Fibroblast of villous mesenchyme (primary cell): ENCODE measurements at regions not wholly inside any gene's neighbourhood (a gene's known extent, or its start where the extent isn't known, plus 50 kb on each side); places are given as distances from the start of the nearest gene placed in this dataset.

ENCODE experiments used
- DNase-seq: peaks from one replicate; pipeline ENCODE4 v3.0.0-alpha.2; 2010; ENCODE audit warnings: low read depth
- H3K4me3 ChIP-seq: 2 replicates; pipeline ENCODE4 v1.5.1; 2011; ENCODE audit warnings: low read depth, mild to moderate bottlenecking, low read length
- TF ChIP-seq, protein P1 (sequence below): IDR thresholded peaks from 2 replicates; pipeline ENCODE4 v1.5.1; 2012; ENCODE audit warnings: low read depth, mild to moderate bottlenecking, low read length; ENCODE audit not compliant: insufficient read depth

- TF ChIP-seq, protein P1, sequence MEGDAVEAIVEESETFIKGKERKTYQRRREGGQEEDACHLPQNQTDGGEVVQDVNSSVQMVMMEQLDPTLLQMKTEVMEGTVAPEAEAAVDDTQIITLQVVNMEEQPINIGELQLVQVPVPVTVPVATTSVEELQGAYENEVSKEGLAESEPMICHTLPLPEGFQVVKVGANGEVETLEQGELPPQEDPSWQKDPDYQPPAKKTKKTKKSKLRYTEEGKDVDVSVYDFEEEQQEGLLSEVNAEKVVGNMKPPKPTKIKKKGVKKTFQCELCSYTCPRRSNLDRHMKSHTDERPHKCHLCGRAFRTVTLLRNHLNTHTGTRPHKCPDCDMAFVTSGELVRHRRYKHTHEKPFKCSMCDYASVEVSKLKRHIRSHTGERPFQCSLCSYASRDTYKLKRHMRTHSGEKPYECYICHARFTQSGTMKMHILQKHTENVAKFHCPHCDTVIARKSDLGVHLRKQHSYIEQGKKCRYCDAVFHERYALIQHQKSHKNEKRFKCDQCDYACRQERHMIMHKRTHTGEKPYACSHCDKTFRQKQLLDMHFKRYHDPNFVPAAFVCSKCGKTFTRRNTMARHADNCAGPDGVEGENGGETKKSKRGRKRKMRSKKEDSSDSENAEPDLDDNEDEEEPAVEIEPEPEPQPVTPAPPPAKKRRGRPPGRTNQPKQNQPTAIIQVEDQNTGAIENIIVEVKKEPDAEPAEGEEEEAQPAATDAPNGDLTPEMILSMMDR: no peak
- no peak for DNase-seq
- no peak overlapping the region for H3K4me3 ChIP-seq
Measured at GRCh38 chr15:61755467-61755866, 304.8 kb downstream of the VPS13C start.

DNA sequence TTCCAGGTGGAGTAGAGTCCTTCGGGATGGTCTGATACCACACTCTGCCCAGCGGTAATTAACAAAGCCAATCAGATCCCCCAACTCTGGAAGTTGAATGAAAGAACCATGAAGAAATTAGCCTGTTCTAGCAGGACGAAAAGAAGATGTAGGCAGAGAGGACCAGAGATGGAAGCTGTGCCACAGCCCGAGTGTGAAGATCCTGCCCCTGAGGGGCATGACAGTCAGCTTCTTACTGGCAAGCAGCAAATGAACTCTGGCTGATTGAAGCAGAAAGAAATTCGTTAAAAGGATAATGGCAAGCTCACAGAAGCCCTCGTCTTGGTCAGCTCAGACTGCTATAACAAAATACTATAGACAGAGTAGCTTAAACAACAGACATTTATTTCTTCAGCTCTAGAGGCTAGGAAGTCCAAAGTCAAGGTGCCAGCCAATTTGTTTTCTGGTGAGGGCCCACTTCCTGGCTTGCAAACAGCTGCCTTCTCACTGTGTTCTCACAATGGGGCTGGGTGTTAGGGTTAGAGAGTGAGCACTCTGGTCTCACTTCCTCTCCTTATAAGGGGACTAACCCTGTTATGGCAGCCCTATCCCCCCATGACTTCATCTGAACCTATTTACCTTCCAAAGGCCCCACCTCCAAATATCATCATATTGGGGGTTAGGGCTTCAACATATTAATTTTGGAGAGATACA is 307.1 kb downstream of the VPS13C start:
- H3K4me3 ChIP-seq: no peak overlapping the region
- no peak for DNase-seq
- TF ChIP-seq, protein P1: no peak

DNA sequence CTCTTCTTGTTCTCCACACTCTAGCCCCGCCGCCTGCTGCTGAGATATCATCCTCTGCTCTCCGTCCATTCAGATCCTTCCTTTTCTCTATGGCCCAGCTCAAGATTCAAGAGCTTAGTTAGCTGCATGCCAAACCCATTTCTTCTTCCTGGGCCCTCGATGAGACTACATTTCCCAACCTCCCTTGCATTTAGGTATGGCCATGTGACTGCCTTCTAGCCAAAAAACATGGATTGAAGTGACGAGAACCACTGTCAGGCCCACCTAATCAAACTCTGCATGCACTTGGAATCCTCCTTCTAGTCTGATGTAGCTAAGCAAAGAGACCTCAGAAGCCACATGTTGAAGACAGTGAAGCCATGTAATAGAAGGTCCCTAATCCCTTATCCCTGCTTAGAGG is 308.2 kb downstream of the VPS13C start:
- TF ChIP-seq, protein P1: no peak
- no peak overlapping the region for H3K4me3 ChIP-seq
- DNase-seq: no peak

- TF ChIP-seq, protein P1: no peak
- DNase-seq: no peak
- H3K4me3 ChIP-seq: no peak overlapping the region
Measured at GRCh38 chr15:61750271-61751084, 309.8 kb downstream of the VPS13C start.

- DNase-seq: no peak
- TF ChIP-seq, protein P1: no peak
Measured at GRCh38 chr15:61749169-61749568, 311.1 kb downstream of the VPS13C start.

DNA sequence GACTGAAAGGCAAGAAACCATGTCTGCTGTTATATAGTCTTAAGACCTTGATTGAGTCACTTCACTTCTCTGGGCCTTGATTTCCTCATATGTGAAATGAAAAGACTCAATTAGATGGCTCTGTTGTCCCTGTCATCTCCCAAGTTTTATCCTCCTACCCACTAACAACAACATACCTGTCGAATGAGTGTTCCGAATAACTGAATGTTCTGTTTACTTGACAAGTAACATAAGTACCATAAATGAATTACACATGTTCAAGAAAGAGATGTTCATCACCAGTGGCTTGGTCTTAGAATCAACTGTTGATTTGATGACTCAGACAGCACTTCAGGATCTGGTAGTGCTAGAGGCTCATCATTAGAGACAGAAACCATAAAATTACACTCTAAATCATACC is 311.7 kb downstream of the VPS13C start:
- peak; percentile 6 for DNase-seq
- TF ChIP-seq, protein P1: no peak
- no peak overlapping the region for H3K4me3 ChIP-seq

More at GRCh38 chr15:61749169-61749568, 311.1 kb downstream of the VPS13C start:
- no peak overlapping the region for H3K4me3 ChIP-seq
